HG02759 (cell line): ENCODE measurements at regions not wholly inside any gene's neighbourhood (a gene's known extent, or its start where the extent isn't known, plus 50 kb on each side); places are given as distances from the start of the nearest gene placed in this dataset.
"Not testable (repeated sequence)": the region's sequence is repeated elsewhere in the genome, so short reads cannot be mapped to it uniquely, and the experiment has no call there.

Experiments used
- ATAC-seq: cut with Tn5 transposase; IDR thresholded peaks from one replicate; pipeline ENCODE4 v1.9.1; 2021; ENCODE audit warnings: mild to moderate bottlenecking, moderate library complexity; ENCODE audit not compliant: unreplicated experiment

DNA sequence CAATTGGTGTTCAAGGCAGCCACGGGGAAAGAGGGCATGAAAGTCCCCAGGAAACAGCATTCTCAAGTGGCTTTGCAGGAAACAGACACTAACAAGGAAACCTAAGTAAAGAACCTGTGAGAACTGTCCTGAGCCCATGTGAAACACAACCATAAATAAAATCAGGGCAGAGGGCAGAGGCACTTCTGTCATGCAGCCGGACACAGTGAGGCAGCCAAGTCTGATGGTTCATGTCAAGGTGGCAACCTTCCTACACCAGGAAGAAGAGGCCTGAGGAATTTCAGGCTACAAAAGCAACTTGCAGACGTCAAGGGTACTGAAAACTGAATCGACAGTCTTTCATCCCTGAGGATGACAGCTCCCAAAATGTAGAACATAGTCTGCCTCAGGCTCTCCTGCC, 458.2 kb upstream of the NPVF start:
- no peak for ATAC-seq

DNA sequence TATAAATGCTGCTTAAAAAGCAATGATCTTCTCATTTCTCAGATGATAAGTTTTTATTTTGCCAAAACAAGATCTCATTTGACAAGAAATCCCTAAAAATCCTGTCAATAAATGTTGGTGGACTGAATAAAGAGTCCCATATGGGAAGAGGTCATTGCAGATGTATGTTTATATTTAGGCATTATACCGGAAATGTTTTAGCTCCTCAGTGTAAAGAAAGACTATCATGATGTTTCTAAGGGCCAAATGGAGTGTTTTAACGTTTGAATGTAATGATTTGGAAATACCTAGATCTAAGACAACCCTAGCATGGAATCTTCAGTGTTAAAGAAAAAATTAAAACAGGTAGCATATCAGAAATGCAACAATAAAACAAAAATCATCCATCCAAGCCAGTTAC, 457.8 kb upstream of the NFE2L3 start:
- no peak for ATAC-seq

DNA sequence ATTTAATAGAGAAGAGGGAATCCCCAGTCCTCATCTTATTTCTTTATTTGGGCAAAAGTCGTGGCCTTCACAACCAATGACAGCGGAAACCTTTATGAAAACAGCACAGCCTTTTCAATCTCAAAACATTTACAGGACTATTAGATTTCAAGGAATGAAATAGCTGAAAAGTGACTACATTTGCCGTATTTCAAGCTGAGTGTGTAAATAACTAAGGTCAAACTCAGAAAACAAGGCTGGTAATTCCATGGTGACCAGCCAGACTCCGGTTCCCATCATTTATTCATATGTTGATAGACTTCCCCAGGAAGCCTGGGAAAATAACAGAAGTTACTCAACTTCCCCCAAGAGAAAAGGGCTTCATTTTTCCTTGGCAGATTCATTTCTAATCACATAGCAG, 457.3 kb upstream of the NFE2L3 start:
- no peak for ATAC-seq

DNA sequence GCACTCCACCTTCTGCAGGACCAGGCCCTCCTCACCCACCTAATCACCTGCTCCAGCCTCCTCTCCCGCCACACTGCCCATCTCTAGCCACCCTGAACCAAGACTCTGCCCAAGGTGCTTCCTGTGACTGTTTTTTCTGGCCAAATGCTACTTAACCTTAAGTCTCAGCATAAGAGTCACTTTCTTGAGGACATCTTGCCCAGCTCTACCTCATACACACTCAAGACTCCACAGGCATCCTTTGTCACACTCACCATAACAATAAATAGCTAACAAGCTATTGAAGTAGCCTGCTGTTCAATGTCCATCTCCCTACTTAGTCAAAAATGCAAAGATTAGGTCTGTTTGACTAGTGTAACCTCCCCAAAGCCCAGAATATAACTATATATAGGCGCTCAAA, 455.4 kb upstream of the NFE2L3 start:
- ATAC-seq = no peak

DNA sequence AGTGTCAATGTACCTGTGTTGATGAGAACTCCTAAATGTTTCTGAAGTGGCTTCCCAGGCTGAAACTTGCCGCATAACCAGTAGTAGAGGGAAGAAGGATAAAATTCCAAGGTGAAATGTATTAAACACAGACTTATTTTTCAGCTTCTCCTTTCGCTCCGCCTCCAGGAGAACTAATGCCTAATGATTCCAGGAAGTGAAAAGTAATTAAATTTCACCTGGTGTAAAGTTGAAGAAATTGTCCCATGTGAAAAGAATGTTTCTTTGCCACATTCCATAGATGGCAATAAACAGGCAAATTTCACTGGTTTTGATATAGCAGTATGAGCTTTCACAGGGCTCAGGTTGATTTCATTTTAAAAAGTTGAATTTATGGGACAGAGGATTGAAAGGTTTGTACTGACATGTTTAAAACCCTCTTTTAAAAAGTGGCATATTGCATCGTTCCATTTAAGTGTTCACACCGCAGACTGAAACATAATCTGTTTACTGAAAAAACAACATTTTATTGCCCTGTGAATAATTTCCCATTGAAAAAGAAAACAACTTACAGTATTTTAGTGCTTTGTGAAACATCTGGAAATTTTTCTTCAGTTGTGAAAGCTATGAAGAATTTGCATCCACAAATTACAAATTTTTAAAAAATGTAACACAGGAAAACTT, 453.4 kb upstream of the NFE2L3 start:
- no peak for ATAC-seq

DNA sequence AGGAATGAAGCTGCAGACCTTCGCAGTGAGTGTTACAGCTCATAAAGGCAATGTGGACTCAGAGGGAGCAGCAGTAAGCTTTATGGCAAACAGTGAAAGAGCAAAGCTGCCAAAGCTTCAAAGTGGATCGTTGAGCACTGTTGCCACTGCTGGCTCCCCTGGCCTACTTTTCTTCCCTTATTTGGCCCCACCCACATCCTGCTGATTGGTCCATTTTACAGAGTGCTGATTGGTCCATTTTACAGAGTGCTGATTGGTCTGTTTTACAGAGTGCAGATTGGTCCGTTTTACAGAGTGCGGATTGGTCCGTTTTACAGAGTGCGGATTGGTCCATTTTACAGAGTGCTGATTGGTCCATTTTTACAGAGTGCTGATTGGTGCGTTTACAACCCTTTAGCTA, 451.9 kb upstream of the NFE2L3 start:
- not testable (repeated sequence) for ATAC-seq

DNA sequence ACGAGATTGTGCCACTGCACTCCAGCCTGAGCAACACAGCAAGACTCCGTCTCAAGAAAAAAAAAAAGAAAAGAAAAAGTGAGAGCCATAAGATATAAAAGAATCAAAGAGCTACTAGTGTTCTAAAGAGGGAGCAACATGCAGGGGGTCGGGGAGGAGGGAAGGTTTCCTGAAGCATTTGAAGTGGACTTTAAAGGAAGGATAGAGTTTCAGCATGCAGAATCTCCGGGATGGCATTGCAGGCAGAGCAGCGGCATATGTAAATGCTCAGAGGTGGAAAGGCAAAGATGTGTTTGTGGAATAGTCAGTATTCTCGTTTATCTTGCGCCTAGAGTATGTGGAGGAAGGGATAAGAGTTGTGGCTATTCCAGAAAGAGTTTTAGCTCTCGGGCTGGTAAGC, 447.6 kb upstream of the NFE2L3 start:
- ATAC-seq = no peak

DNA sequence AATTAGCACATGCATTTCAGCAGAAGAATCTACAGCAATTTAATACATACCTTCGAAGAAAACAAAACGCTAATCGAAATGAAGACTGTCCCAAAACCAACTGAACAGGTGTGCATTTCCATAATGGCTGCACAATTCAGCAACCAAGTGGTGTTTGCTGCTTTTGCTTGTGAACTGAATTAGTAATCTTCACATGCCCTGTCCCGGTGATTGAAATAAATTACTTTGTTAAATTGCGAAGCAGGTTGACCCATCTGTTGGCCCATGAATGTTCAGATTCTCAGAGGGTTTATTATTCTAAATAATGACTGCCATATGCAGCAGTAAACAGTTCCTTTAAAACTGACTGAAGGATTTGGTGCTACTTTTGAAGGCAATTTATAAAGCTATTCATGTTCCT, 445.2 kb upstream of the NFE2L3 start:
- ATAC-seq = no peak

DNA sequence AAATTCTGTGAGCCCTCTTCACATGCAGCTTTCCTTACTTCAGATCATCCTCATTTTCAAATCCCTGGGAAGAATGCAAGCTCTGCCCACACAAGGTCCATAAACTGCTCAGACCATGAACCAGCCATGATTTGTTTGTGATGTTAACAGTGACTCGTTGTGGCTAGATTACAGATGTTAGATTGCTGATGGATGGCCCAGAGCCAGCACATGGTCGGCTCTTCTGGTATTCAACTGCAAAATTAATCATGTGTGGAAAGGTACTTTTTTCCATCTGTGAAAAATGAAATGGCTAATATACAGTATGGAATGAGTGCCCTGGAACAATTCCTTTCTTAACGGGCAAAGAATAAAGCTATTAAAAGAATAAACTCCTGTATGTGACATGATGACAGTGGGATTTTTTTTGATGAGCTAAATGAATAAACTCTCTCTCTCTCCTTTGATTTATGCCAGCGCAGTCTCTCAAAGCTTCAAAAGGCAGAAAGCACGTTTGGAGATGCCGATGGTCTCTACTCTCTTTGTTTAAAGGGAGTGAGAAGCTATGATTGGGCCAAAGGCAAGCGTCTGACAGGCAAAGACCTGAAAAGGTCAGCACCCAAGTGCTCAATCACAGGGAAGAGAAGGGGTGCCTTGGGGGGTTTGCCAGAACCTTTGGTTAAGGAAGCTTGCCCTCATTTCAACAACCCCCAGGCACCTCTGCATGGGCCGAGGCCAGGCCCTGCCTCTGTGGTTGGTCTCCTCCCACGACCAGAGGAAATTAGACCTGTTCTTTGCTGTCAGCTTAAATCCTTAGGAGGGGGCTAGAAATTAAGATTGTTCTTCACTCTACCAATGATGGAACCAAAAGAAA, 444.0 kb upstream of the NFE2L3 start:
- ATAC-seq = no peak

DNA sequence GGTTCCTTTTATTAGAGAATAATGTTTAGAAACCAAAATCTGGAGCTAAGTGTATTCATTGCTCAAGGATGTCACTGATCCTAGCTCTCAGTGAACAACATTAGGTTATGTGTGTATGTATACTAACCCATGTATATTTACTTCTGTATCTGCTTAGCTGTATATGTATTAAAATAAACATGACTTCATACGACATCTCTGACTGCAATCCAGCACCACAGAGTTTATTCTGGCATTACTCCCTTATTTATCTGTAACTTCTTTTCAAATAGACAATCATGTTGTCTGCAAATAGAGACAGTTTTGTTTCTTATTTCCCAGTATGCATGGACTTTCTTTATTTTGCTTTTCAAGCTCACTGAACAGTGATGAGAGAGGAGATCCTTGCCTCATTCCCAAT, 441.0 kb upstream of the NFE2L3 start:
- ATAC-seq = no peak

DNA sequence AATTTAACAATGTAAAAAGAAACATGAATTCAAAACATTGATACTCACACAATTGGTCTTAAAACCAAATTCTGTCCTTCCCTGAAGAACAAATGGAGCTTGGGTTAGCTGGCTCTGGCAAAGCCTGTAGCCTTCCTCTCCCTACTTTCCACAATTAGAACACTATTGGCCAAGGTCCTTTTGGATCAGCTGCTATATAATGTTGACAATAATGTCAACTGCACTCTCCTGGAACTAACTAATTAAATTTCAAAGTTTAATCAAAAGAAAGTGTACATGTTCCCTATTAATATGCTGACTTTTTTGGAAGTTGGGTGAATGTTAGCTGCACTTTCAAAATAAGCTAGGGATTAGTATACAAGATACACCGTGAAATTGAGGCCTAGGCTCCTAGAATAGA, 440.1 kb upstream of the NFE2L3 start:
- ATAC-seq = no peak

DNA sequence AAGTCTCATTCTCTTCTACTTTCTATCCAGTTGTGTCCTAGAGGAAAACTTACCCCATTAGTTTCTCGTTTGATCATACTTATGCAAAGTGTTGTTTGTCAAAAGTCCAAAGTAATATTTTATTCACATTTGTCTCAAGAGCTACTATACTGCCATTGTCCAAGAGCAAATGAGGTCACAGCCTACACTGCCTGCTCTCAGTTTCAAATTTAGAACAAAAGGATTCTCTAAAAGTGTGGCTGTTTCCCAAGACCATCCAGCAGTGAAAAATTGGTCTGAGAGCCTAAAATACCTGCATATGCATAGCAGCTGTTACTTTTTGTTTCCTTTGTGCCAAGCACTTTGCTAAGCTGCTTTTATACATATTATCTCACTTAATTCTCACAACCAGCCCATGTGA, 439.5 kb upstream of the NFE2L3 start:
- no peak for ATAC-seq

DNA sequence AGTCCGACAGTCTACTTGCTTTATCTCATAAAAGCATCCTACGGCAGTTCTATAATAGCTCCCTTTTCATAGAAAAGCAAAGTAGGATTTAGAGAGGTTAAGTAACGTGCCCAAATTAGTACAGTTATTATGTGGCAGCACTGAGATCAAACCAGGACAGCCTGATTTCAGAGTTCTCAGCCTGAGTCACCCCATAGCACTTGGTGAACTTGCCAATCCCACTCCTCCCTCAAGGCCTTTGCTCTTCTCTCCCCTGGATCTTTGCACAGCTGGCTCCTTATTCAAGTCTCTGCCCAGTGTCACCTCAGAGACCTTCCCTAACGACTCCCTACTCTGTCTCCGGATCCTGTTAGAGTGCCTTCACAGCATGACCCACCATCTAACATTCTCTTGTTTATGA, 438.0 kb upstream of the NFE2L3 start:
- ATAC-seq = no peak

DNA sequence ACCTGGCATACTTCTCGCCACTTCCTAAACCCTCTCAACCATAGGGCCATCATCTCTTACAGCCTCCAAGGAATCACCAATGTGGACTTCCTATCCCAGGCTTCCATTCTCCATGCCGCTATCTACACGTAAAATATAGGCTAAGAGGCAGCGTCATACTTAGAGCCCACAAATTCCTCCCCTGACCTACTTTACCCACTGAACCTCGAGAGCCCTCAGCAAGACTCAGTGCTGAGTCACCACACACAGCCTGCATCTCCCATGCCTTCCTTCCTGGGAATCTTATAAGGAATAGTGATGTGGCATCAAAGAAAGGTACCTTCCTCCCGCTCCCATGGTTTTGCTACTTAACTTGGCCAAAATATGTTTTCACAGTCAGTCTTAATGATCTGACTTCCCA, 435.6 kb upstream of the NFE2L3 start:
- ATAC-seq = no peak

DNA sequence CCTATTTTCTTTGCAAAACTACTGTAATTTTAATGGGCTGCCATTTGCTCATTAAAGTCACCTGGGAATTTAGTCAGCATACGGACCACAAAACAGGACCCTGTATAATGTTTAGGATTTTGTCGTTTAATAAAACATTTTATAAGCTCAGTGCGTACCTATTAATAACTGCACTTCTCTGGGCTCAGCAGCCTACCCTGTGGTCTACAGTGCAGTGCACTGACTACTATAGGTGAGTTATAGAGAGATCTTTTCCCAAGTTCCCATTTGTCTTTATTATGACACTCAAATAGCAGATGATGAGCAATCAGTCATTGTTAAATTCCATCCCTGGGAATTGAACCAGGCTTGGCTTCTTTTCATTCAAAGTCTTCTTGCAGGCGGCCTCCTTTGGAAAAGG, 433.4 kb upstream of the NFE2L3 start:
- no peak for ATAC-seq

DNA sequence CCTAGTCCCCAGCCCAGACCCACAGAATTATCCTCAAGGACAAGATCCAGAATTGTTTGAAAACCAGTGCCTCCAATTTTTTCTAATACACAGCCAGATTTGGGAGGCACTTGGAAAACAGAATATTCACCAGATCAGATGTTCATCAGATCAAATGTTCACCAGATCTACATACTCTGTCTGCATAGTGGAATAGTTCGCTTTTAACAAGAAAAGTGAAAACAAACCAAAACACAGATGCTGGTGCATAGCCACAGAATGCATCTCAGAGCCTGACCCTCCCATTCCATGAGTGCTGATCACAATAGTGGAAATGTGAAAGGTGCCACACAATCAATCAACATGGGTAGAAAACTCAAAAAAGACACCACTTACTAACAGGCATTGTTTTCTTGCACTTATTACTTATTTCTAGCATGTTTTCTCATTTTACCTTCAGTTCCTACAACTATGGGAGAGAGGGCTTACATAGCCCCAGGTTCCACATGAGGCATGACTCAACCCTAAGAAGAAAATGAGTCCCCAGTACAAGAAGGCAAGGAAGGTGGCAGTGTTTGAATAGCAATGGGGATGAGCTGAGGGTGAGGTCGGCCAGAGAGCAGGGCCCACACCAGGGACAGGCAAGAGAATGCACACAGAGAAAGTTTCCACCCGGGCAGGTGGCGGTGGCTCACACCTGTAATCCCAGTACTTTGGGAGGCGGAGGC, 432.7 kb upstream of the NFE2L3 start:
- ATAC-seq = no peak

DNA sequence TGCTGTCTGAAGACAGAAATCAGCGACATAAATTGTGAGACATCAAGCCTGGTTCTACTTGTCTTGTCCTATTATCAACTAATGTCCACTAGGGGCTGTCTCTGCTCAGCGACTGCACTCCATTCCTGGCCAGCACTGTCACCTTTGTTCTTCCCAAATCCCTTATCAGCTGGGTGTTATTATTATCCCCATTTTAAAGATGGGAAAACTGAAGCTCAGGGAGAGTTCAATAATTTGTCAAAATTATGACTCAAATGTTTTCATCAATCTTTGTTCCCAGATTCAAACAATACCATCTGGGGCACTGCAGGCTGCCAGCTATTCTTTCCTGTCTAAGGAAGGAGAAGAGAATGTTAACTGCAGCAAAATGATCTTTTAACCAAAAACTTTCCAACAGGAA, 431.6 kb upstream of the NFE2L3 start:
- no peak for ATAC-seq

DNA sequence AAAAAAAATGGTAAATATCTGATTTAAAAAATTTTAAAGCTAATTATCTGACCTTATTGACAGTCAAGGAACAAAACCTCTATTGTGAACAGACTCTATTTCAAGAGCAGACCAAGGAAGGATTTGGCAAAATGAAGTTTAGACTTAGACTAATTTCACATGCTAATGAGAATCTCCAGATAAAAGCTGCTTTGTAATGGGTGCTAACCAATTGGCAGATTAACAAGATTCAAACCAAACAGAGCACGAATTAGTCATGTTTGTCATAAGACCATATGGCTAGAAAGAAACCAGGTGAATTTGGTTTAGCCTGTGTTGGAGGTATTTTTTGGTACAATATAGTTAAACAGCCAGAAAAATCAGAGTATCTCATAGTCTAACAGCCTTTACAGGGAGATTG, 429.1 kb upstream of the NFE2L3 start:
- ATAC-seq = no peak

DNA sequence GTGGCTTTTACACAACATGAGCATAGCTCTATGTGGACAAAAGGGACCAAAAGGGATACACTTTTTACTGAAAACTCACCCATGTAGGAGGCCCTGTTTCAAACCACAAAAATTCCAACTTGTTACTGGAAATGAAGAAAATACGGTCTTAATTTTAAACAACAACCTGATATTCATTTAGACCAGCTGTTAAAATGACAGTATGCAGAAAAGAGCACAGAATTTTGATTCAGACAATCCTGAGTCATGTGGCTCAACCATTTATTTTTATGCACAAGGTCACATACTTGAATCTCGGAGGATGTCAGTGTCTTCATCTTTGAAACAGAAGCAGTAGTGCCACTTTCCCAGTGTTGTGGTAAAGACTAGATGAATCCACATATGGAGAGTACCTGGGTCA, 426.5 kb upstream of the NFE2L3 start:
- no peak for ATAC-seq

DNA sequence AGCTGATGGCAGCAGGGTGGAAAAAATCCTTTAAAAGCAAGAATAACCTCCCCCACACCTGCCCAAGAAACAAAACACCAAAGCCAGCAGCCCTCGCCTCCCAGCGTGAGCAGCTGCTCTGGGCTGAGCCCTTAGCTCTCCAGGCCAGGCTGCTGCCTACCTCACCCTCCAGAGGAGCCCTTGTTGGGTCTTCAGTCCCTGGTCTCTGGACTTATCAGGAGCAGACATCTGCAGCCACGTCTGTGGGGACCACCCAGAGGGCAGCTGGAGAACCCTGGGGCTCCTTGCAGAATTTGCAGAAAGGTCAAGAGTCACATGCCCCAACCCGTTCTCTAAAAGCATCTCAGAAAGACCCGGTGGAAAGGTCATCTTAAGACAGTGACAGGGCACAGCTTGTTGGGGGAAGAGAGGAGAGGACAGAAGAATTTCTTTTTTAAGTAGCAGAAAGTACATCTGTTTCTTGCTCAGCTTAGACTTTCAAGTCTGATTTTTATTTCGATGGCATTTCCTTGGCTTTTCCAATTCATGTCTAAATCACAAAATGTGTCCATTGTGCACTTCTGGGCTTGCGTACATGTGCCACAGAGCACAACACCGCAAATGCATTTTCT, 425.7 kb upstream of the NFE2L3 start:
- no peak for ATAC-seq

DNA sequence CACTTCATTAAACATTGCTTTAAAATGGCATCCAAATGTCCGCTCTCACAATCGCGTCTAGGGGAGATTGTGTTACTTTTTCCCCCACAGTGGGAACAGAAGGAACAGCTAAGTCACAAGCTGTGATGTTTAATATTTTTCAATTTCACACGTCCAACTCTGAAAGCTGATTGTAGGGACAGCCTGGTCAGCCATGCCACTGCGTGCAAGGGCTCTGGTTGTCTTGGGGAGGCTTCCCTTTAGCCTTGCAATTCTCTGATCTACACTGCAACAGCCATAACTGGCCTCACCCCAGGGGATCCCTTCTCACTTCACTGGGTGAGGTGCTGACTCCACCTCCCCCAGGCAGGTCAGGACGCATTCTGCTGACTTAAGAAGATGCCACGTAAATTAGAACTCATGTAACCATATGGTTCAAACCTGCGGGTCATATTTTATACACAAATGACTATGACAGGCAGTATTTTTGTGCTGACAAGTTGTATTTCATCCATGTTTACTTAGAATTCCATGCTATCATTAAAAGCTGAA, 425.2 kb upstream of the NFE2L3 start:
- no peak for ATAC-seq
